Psoas muscle (tissue), 7 donors: ENCODE measurements at regions not wholly inside any gene's neighbourhood (a gene's known extent, or its start where the extent isn't known, plus 50 kb on each side); places are given as distances from the start of the nearest gene placed in this dataset.
"Not testable (repeated sequence)": the region's sequence is repeated elsewhere in the genome, so short reads cannot be mapped to it uniquely, and the experiment has no call there.

Experiments
- ATAC-seq, 4 donors: fragments of 200-7000 bp; cut with Tn5 transposase; one replicate each; pipeline ENCODE4 v1.9.1; 2020; ENCODE audit warnings: moderate library complexity in 3 of 4, mild to moderate bottlenecking in 2 of 4
- DNase-seq, 2 donors: peaks; one replicate each; pipeline ENCODE4 v3.0.0-alpha.2; 2020
- H3K27ac ChIP-seq: fragments of 200-600 bp; one replicate; pipeline ENCODE4 v1.8.0; 2022
- H3K27me3 ChIP-seq, 3 donors: fragments of 200-600 bp in 1 of 3; one replicate each; pipeline versions ENCODE4 v1.6.1 to v1.8.0; 2013 to 2022; ENCODE audit warnings: low read length in 2 of 3, mild to moderate bottlenecking in 2 of 3, moderate library complexity in 1 of 3; ENCODE audit not compliant: insufficient read depth in 3 of 3
- H3K36me3 ChIP-seq, 2 donors: fragments of 200-600 bp in 1 of 2; one replicate each; pipeline versions ENCODE4 v1.6.1 to v1.8.0; 2013 to 2022; ENCODE audit warnings: low read depth in 1 of 2, mild to moderate bottlenecking in 1 of 2, moderate library complexity in 1 of 2; ENCODE audit not compliant: insufficient read depth in 1 of 2
- H3K4me1 ChIP-seq: fragments of 200-600 bp; one replicate; pipeline ENCODE4 v1.8.0; 2022
- H3K4me3 ChIP-seq: fragments of 200-600 bp; one replicate; pipeline ENCODE4 v1.8.0; 2022; ENCODE audit warnings: mild to moderate bottlenecking
- H3K9me3 ChIP-seq: fragments of 200-600 bp; one replicate; pipeline ENCODE4 v1.8.0; 2022
- CTCF ChIP-seq: fragments of 200-600 bp; IDR thresholded peaks from one replicate; pipeline ENCODE4 v1.8.0; 2022; ENCODE audit warnings: antibody characterized with exemption
- WGBS, 3 donors: extraction: QIAGEN DNeasy Blood & Tissue Kit; methylation state at CpG; one replicate each; pipeline versions ENCODE4 v1.1.6 to v1.1.7; 2013; 5-methylcytosine and 5-hydroxymethylcytosine counted together
- intact Hi-C, 2 donors: fragments of 100-400 bp; cut with DNase I; formaldehyde crosslinking; loops; one replicate each; pipeline versions ENCODE4 v1.11.0 to v1.14.2; 2022
- donor health status: healthy with polysubstance abuse.
- donor health status: DM: no; HTN: no; CAD: no; lungs with moderate emphysema.
- donor health status: Bipolar disorder and iron deficiency.
- donor health status: healthy.
- donor health status: DM: yes; HTN: yes; CAD: no.
- donor health status: DM: no; HTN: no; CAD: no.
- donor health status: DM: yes; HTN: yes; CAD: no.

DNA sequence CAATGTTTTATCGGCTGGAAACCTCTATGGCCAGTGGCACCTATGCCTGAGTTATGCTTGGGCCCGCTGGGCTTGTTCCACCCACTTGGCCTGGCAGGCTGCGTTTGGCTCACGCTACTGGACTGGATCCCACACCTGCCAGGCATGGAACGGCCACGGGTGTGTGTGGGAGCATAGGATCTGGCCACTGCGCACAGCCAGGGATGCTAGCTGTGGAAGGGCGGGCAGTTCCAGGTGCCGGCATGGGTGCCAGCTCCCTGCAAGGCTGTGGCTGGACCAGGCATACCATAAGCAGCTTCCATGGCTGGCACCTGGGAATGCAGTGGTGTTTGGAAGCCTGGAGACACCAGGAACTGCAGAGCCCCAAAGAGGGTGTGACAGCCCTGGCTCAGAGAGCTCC is 1063.9 kb upstream of the ACO1 start:
- no peak overlapping the region for H3K4me3 ChIP-seq
- no peaks in the 10 kb centered on the region for H3K36me3 ChIP-seq
- ATAC-seq (no peak), DNase-seq (no peak)
- H3K27me3 ChIP-seq: no peaks in the 10 kb centered on the region
- no peaks in the 10 kb centered on the region for H3K9me3 ChIP-seq
- no peak overlapping the region for H3K27ac ChIP-seq
- no peak for TF ChIP-seq CTCF
- 65 to 75% (median 66%) methylated on average over 9 of the region's 9 CpGs for WGBS, 3 donors
- intact Hi-C loops: no loop called here
- no peaks in the 10 kb centered on the region for H3K4me1 ChIP-seq

DNA sequence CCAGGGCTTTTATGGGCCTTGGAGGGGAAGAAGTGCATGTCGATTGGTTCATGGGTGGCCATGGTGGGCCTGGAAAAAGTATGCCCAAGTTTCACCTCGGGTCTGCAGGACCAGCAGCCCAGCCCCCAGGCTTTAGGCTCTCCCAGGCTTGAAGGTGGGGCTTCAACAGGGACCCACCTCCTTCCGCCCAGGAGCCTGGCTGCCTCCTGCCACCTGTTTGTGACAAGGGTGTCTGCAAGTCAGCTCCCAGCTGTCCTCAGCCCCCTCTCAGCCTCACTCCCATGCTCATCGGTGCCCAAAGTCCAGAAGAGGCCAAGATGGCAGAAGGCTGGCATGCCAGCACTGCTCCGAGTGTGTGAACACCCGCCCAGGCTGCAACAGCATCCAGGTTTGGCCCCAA is 1063.2 kb upstream of the ACO1 start:
- TF ChIP-seq CTCF: no peak
- Histone ChIP-seq H3K27ac (no peak overlapping the region), H3K4me3 (no peak overlapping the region), H3K4me1 (no peaks in the 10 kb centered on the region), H3K9me3 (no peaks in the 10 kb centered on the region), H3K36me3 (no peaks in the 10 kb centered on the region), H3K27me3 (no peaks in the 10 kb centered on the region)
- intact Hi-C loops: no loop called here
- ATAC-seq (no peak), DNase-seq (no peak)
- whole genome bisulfite sequencing, 3 donors: 73 to 93% (median 77%) methylated on average over 6 of the region's 6 CpGs

DNA sequence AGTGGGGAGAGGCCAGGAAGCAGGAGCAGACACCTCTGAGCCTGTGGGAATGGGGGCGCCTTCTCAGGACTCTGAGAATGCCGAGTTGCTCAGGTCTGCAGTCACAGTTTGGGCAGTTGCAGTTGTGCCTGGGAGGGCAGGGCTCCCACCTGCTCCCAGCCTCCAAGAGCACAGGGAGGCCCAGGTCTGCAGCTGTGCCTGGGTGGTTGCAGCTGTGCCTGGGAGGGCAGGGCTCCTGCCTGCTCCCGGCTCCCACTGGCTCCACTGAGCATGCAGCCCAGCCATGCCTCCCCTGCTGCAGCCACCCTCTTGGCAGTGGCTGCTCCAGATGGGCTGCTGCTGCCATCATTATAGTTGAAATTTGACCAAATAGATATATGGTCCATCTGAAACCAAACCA is 1062.8 kb upstream of the ACO1 start:
- no peak overlapping the region for H3K27ac ChIP-seq
- no peak overlapping the region for H3K4me3 ChIP-seq
- ATAC-seq (no peak), DNase-seq (no peak)
- no peaks in the 10 kb centered on the region for H3K9me3 ChIP-seq
- intact Hi-C loops: no loop called here
- no peaks in the 10 kb centered on the region for H3K36me3 ChIP-seq
- WGBS, 3 donors: 53 to 67% (median 54%) methylated on average over 3 of the region's 3 CpGs
- no peak for TF ChIP-seq CTCF
- H3K27me3 ChIP-seq: no peaks in the 10 kb centered on the region
- no peaks in the 10 kb centered on the region for H3K4me1 ChIP-seq

- Histone ChIP-seq H3K4me1 (no peaks in the 10 kb centered on the region), H3K27ac (no peak overlapping the region), H3K9me3 (no peaks in the 10 kb centered on the region), H3K36me3 (no peaks in the 10 kb centered on the region), H3K27me3 (no peaks in the 10 kb centered on the region), H3K4me3 (no peak overlapping the region)
- intact Hi-C loops: no loop called here
- no peak for TF ChIP-seq CTCF
- 85 to 91% (median 88%) methylated on average over 2 of the region's 2 CpGs for WGBS, 3 donors
- no peak for DNase-seq
- no peak for ATAC-seq
These were observed 1060.6 kb upstream of the ACO1 start for GRCh38 chr9:31323726-31324444.

DNA sequence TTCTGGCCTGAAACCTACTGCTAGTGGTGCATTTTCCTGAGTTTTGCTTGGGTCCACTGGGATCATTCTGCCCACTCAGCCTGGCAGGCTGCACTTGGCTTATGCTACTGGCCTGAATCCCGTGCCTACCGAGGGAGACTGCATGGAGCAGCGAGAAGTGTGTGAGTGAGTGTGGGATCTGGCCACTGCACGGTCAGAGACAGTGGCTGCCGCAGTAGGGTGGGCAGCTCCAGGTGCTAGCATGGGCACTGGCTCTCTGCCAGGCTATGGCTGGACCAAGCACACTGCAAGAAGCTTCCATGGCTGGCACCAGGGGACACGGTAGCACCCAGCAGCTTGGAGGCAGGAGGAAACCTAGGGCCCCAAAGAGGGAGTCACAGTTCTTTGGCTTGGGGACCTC is 1058.7 kb upstream of the ACO1 start:
- no peak for ATAC-seq
- no peaks in the 10 kb centered on the region for H3K9me3 ChIP-seq
- no peaks in the 10 kb centered on the region for H3K27me3 ChIP-seq
- no peak overlapping the region for H3K27ac ChIP-seq
- H3K4me3 ChIP-seq: no peak overlapping the region
- no peak for DNase-seq
- intact Hi-C loops: no loop called here
- no peak for TF ChIP-seq CTCF
- 32 to 47% (median 44%) methylated on average over 6 of the region's 6 CpGs for WGBS, 3 donors
- H3K36me3 ChIP-seq: no peaks in the 10 kb centered on the region
- H3K4me1 ChIP-seq: no peaks in the 10 kb centered on the region

DNA sequence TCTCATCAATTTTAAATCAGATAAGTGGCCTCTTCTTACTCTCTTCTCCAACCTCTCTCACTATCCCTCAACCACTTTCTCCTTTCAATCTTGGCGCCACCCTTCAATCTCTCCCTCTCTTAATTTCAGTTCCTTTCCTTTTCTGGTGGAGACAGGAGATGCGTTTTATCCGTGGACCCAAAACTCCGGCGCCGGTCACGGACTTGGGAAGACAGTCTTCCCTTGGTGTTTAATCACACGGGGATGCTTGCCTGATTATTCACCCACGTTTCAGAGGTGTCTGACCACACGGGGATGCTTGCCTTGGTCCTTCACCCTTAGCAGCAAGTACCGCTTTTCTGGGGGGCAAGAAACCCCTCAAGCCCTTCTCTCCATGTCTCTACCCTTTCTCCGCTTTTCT is 1057.6 kb upstream of the ACO1 start:
- H3K9me3 ChIP-seq, H3K27ac ChIP-seq, intact Hi-C loops, H3K4me1 ChIP-seq, H3K27me3 ChIP-seq, DNase-seq, H3K36me3 ChIP-seq, ATAC-seq, H3K4me3 ChIP-seq: not testable (repeated sequence)
- WGBS, 3 donors: 93 to 97% (median 93%) methylated on average over 12 of the region's 12 CpGs
